ACC112 (cell line): ENCODE measurements at regions not wholly inside any gene's neighbourhood (a gene's known extent, or its start where the extent isn't known, plus 50 kb on each side); places are given as distances from the start of the nearest gene placed in this dataset.

Experiments used
- H2AFZ ChIP-seq: fragments of 200-600 bp; sonication (generic); one replicate; pipeline ENCODE4 v1.6.0; 2017; ENCODE audit warnings: antibody characterized with exemption, low read length; ENCODE audit not compliant: unreplicated experiment
- H3K27ac ChIP-seq: fragments of 200-600 bp; sonication (generic); 2 replicates; pipeline ENCODE4 v1.5.1; 2014; ENCODE audit warnings: low read depth, mild to moderate bottlenecking, antibody characterized with exemption, low read length, moderate library complexity
- H3K27me3 ChIP-seq: fragments of 200-600 bp; sonication (generic); 2 replicates; pipeline ENCODE4 v1.6.1; 2014; ENCODE audit warnings: mild to moderate bottlenecking, antibody characterized with exemption, low read length, moderate library complexity, mixed read lengths; ENCODE audit not compliant: insufficient read depth
- H3K36me3 ChIP-seq: fragments of 200-600 bp; sonication (generic); 2 replicates; pipeline ENCODE4 v1.6.1; 2016; ENCODE audit warnings: mild to moderate bottlenecking, antibody characterized with exemption, low read length, moderate library complexity, mixed read lengths; ENCODE audit not compliant: insufficient read depth
- H3K4me1 ChIP-seq: fragments of 200-600 bp; sonication (generic); one replicate; pipeline ENCODE4 v1.6.1; 2016; ENCODE audit warnings: low read length, mixed read lengths; ENCODE audit not compliant: insufficient read depth, unreplicated experiment, control insufficient read depth
- H3K4me3 ChIP-seq: fragments of 200-600 bp; sonication (generic); 2 replicates; pipeline ENCODE4 v1.5.1; 2014; ENCODE audit warnings: mild to moderate bottlenecking, low read depth, low read length
- H3K79me2 ChIP-seq: fragments of 200-600 bp; sonication (generic); one replicate; pipeline ENCODE4 v1.6.0; 2016; ENCODE audit warnings: low read length; ENCODE audit not compliant: control insufficient read depth, unreplicated experiment, insufficient read depth

GRCh38 chr14:40269436-40269835 lies 837.2 kb upstream of the FBXO33 start:
- Histone ChIP-seq H3K4me3 (no peak overlapping the region), H3K27ac (no peak overlapping the region), H2AFZ (no peak overlapping the region), H3K36me3 (no peaks in the 10 kb centered on the region), H3K79me2 (no peaks in the 10 kb centered on the region), H3K4me1 (no peaks in the 10 kb centered on the region), H3K27me3 (no peaks in the 10 kb centered on the region)

DNA sequence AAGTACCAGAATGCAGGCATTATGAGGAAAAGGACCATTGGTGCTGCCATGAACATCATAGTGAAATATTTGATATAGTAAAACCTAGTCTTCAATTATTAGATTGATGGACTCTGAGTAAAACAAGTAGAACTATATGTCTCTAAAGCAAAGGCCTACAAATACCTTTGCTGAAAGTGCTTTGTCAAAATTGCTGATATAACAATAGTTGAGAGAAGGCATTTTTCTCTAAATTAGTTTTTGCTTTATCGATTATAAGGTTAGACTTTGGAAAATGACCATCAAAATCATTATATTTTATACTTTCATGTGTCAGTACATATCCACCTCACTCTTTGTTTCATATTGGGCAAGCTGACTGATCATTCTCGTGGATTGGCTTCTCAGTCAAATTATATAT lies 836.0 kb upstream of the FBXO33 start:
- H3K4me1 ChIP-seq: no peaks in the 10 kb centered on the region
- no peaks in the 10 kb centered on the region for H3K27me3 ChIP-seq
- no peak overlapping the region for H3K27ac ChIP-seq
- H2AFZ ChIP-seq: no peak overlapping the region
- H3K36me3 ChIP-seq: no peaks in the 10 kb centered on the region
- no peaks in the 10 kb centered on the region for H3K79me2 ChIP-seq
- no peak overlapping the region for H3K4me3 ChIP-seq

DNA sequence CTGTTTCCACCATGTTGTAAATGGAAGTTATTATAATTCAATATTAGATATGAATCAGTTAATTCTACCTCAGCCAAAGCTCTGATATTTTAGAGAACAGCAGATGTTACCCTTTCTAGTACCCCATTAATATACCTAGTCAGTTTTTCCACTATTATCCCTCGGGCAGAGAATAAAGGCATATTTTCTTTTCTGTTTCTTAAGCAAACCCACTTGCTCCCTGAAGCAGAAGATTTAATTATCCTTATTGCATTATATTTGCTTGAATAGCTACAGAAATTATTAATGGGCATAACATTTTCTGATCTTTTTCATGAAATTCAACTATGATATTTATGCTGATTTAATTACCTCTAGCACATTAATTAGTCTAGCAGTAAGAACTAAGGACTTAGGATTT lies 832.9 kb upstream of the FBXO33 start:
- H3K36me3 ChIP-seq: no peaks in the 10 kb centered on the region
- no peaks in the 10 kb centered on the region for H3K4me1 ChIP-seq
- H3K79me2 ChIP-seq: no peaks in the 10 kb centered on the region
- no peak overlapping the region for H3K27ac ChIP-seq
- H2AFZ ChIP-seq: no peak overlapping the region
- no peak overlapping the region for H3K4me3 ChIP-seq
- no peaks in the 10 kb centered on the region for H3K27me3 ChIP-seq

DNA sequence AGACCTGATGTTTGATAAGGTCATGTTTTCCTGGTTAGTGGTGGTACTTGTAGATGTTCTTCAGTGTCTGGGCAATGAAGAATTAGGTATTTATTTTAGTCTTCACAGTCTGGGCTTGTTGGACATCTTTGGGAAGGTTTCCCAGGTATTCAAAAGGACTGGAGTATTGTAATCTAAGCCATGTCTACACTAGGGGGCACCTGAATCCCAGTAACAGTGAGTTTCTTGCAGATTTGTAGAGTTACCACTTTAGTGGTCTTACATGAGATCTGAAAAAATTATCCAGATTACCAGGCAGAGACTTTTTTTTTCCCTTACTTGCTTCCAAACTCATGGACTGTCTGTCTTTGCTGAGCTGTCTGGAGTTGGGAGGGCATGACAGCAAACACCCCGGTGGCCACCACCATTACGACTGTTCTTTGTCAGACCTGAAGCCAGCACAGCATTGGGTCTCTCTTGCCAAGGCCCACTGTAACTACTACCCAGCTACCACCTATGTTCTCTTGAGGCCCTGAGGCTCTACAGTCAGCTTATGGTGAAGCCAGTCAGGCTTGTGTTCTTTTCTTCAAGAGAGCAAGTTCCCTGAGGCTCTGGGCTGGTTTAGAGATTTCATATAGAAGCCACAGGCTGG lies 820.7 kb upstream of the FBXO33 start:
- Histone ChIP-seq H3K79me2 (no peaks in the 10 kb centered on the region), H3K4me3 (no peak overlapping the region), H3K36me3 (no peaks in the 10 kb centered on the region), H2AFZ (no peak overlapping the region), H3K4me1 (no peaks in the 10 kb centered on the region), H3K27ac (no peak overlapping the region), H3K27me3 (no peaks in the 10 kb centered on the region)

DNA sequence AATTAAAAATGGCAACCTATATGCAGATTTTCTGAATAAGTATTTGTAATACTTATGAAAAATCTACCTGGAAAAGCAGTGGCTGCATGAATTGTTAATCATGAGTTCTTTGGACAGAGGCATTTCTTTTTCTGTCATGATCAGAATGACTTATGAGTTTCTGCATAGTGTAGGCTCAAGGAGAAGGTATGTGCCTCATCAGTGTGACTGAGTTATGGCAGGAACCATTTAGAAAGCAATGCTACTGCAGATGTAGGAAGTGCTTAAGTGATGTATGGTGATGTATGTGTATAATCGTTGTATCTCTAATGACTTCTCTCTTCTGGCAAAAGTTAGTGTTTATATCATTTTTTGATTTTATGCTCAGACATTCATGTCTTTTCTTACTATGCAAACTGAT lies 816.4 kb upstream of the FBXO33 start:
- no peaks in the 10 kb centered on the region for H3K36me3 ChIP-seq
- H3K79me2 ChIP-seq: no peaks in the 10 kb centered on the region
- no peak overlapping the region for H2AFZ ChIP-seq
- H3K27ac ChIP-seq: no peak overlapping the region
- no peak overlapping the region for H3K4me3 ChIP-seq
- no peaks in the 10 kb centered on the region for H3K27me3 ChIP-seq
- no peaks in the 10 kb centered on the region for H3K4me1 ChIP-seq

DNA sequence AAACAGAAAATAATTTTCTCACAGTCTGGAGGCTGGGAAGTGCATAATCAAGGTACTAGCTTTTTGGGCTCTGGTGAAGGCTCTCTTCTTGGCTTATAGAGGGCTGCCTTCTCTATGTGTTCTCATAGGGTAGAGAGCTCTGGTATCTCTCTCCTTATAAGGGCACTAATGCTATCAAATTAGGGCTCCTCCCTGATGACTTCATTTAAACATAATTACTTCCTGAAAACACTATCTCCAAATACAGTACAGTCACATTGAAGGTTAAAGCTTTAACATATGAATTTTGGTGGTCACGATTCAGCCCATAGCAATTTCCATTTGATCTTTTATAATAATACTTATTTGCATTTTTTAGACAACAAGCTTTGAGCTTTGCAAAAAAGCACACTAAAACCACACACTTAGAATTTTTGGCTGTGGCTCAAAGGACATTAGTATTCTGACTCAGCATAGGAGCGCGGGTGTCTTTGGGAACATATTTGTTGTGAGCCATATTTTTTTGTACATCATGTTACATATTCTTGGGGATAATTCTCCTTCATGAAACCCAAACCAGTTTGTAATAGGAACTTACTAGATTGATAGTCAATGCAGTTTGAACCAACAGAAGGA lies 808.1 kb upstream of the FBXO33 start:
- Histone ChIP-seq H3K79me2 (no peaks in the 10 kb centered on the region), H3K27me3 (no peaks in the 10 kb centered on the region), H3K4me3 (no peak overlapping the region), H3K36me3 (no peaks in the 10 kb centered on the region), H3K4me1 (no peaks in the 10 kb centered on the region), H2AFZ (no peak overlapping the region), H3K27ac (no peak overlapping the region)

DNA sequence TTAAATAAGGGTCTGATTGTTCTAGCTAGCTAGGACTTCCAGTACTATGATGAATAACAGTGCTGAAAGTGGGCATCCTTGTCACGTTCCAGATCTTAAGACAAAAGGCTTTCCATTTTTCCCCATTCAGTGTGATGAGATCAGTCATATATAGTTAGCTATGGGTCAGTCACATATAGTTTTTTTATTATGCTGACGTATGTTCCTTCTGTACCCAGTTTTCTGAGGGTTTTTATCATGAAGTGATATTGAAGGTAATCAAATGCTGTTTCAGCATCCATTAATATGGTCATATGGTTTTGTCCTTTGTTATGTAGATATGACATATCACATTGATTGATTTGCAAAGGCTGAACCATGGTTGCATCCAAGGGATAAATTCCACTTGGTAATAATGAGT lies 800.1 kb upstream of the FBXO33 start:
- Histone ChIP-seq H3K4me1 (no peaks in the 10 kb centered on the region), H3K27ac (no peak overlapping the region), H3K79me2 (no peaks in the 10 kb centered on the region), H3K4me3 (no peak overlapping the region), H3K36me3 (no peaks in the 10 kb centered on the region), H3K27me3 (no peaks in the 10 kb centered on the region), H2AFZ (no peak overlapping the region)

DNA sequence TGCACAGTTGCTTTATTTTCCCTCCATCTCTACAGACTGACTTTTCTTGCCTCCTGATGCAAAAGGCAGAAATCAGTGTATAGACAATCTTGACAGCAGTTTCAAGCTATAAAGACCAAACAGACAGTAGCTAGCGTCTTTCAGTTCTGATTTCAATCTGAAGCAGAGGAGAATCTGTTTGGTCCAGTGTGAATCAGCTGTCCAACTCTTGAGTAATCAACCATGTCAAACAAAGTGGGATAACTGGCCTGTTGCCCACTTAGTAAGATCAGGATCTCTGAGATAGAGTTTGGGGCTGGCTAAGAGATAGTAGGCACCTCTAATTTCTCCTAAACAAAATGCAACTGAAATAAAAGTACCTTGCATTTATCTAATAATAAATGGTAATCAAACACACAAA lies 797.4 kb upstream of the FBXO33 start:
- H3K4me1 ChIP-seq: no peaks in the 10 kb centered on the region
- no peak overlapping the region for H3K27ac ChIP-seq
- H3K4me3 ChIP-seq: no peak overlapping the region
- H2AFZ ChIP-seq: no peak overlapping the region
- no peaks in the 10 kb centered on the region for H3K27me3 ChIP-seq
- H3K36me3 ChIP-seq: no peaks in the 10 kb centered on the region
- H3K79me2 ChIP-seq: no peaks in the 10 kb centered on the region

DNA sequence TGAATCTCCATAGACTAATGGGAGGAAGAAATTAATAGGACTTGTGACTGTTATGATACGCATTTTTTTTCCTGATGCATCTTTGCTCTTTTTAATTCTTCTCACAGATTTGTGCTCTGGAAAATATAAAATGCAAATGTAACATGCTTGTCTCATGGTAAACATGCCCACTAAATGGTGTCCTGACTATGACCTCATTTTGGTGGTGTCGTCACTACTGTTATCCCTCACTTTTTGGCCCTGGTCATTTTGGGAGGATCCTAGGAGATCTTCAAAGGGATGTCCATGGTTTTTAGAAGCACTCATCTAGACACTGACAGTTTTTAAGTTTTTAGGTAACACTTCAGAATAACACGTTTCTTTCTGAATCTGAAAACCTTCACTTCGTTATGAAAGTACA lies 790.8 kb upstream of the FBXO33 start:
- Histone ChIP-seq H3K4me3 (no peak overlapping the region), H3K79me2 (no peaks in the 10 kb centered on the region), H3K36me3 (no peaks in the 10 kb centered on the region), H3K27me3 (no peaks in the 10 kb centered on the region), H2AFZ (no peak overlapping the region), H3K4me1 (no peaks in the 10 kb centered on the region), H3K27ac (no peak overlapping the region)

DNA sequence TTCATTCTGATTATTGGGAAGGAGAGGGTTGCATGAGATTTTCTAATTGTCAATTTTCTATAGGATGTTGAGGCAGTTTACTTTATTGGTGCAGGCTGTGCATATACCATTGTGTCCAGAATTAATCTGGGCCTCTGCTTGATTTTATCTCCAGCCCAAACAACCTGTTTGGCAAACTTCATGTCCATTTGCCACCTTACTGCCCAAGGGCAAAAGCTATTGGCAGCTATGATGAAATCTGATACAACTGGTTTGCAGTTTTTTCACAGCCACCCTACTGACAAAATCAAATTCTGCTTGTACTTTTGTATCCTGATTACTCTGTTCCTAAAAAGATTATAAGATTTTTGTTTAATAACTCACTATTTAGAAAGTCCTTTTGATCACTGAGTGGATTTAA lies 789.2 kb upstream of the FBXO33 start:
- Histone ChIP-seq H3K27me3 (no peaks in the 10 kb centered on the region), H3K4me3 (no peak overlapping the region), H3K27ac (no peak overlapping the region), H3K4me1 (no peaks in the 10 kb centered on the region), H2AFZ (no peak overlapping the region), H3K79me2 (no peaks in the 10 kb centered on the region), H3K36me3 (no peaks in the 10 kb centered on the region)

DNA sequence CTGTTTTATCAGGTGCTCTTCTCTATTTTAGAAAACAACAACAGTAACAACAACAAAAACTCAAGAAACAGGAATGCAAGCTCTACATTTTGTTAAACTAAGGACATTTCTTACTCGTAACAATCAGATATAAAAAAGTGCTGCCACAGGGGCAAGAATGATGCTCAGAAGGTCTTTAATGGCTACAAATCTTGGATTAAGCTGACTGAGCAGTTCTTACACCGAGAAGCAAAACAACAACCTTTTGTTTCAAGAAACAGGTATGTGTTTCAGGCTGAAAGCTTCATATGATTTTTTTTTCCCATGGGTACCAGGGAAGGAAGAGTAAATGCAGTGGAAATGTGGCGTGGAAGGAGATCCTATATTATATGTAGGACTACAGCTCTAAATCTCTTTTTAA lies 786.8 kb upstream of the FBXO33 start:
- H3K79me2 ChIP-seq: no peaks in the 10 kb centered on the region
- H2AFZ ChIP-seq: no peak overlapping the region
- H3K4me3 ChIP-seq: no peak overlapping the region
- H3K27me3 ChIP-seq: no peaks in the 10 kb centered on the region
- H3K36me3 ChIP-seq: no peaks in the 10 kb centered on the region
- no peak overlapping the region for H3K27ac ChIP-seq
- no peaks in the 10 kb centered on the region for H3K4me1 ChIP-seq
